ENCODE measurements at regions not wholly inside any gene's neighbourhood (a gene's known extent, or its start where the extent isn't known, plus 50 kb on each side); places are given as distances from the start of the nearest gene placed in this dataset.
"Not testable (repeated sequence)": the region's sequence is repeated elsewhere in the genome, so short reads cannot be mapped to it uniquely, and the experiment has no call there.

GRCh38 chr9:36501727-36502126 lies 71.0 kb upstream of the MELK start:
- H3K9me3 ChIP-seq: no peaks in the 10 kb centered on the region
- no peak overlapping the region for H3K27ac ChIP-seq
- no peak overlapping the region for H3K4me3 ChIP-seq
- ATAC-seq: no peak
- no peaks in the 10 kb centered on the region for H3K27me3 ChIP-seq
- DNase-seq: no peak
- TF ChIP-seq POLR2A (IDR thresholded peaks at IDR 0.05) (no peak), CTCF (IDR thresholded peaks at IDR 0.05 in 4 of 5, conservative IDR thresholded peaks at IDR 0.05 in 1 of 5) (no peak)
- in situ Hi-C loops (cut with MboI; ENCODE audit: low sequenced_read_pairs in 4 of 4): no loop called here
- intact Hi-C loops (cut with DNase I; ENCODE audit: low total_unique reads): loop anchor here (5.0 kb wide), 1 partner anchor 71 kb away; the partner anchor contains the start of gene MELK
- H3K36me3 ChIP-seq: no peaks in the 10 kb centered on the region
- H3K4me1 ChIP-seq: no peaks in the 10 kb centered on the region

- H3K4me1 ChIP-seq; H3K36me3 ChIP-seq; H3K27me3 ChIP-seq; H3K27ac ChIP-seq; H3K9me3 ChIP-seq; H3K4me3 ChIP-seq; DNase-seq; in situ Hi-C loops (cut with MboI; ENCODE audit: low sequenced_read_pairs in 4 of 4); ATAC-seq: not testable (repeated sequence)
- intact Hi-C loops (cut with DNase I; ENCODE audit: low total_unique reads): loop anchor here (5.0 kb wide), 1 partner anchor 71 kb away; the partner anchor contains the start of gene MELK
Measured at GRCh38 chr9:36500931-36501330, 71.8 kb upstream of the MELK start.

- H3K4me3 ChIP-seq: no peak overlapping the region
- DNase-seq: no peak
- no peak overlapping the region for H3K27ac ChIP-seq
- H3K4me1 ChIP-seq: no peaks in the 10 kb centered on the region
- no peaks in the 10 kb centered on the region for H3K9me3 ChIP-seq
- intact Hi-C loops (cut with DNase I; ENCODE audit: low total_unique reads) (no loop called here), in situ Hi-C loops (cut with MboI; ENCODE audit: low sequenced_read_pairs in 4 of 4) (no loop called here)
- ATAC-seq: no peak
- no peaks in the 10 kb centered on the region for H3K27me3 ChIP-seq
- no peak for TF ChIP-seq CTCF (IDR thresholded peaks at IDR 0.05 in 4 of 5, conservative IDR thresholded peaks at IDR 0.05 in 1 of 5)
- TF ChIP-seq POLR2A (IDR thresholded peaks at IDR 0.05): no peak
- no peaks in the 10 kb centered on the region for H3K36me3 ChIP-seq
Measured at GRCh38 chr9:36499174-36499890, 73.4 kb upstream of the MELK start.

- H3K27me3 ChIP-seq; H3K36me3 ChIP-seq; in situ Hi-C loops (cut with MboI; ENCODE audit: low sequenced_read_pairs in 4 of 4); H3K4me1 ChIP-seq; ATAC-seq; intact Hi-C loops (cut with DNase I; ENCODE audit: low total_unique reads); H3K4me3 ChIP-seq; H3K27ac ChIP-seq; H3K9me3 ChIP-seq; DNase-seq: not testable (repeated sequence)
Measured at GRCh38 chr9:36493564-36493963, 79.1 kb upstream of the MELK start.

GRCh38 chr9:36492865-36493264 lies 79.8 kb upstream of the MELK start:
- intact Hi-C loops (cut with DNase I; ENCODE audit: low total_unique reads): no loop called here
- Histone ChIP-seq H3K9me3 (no peaks in the 10 kb centered on the region), H3K4me1 (peaks cover 12% of the 10 kb centered on the region in 2 donors), H3K27me3 (no peaks in the 10 kb centered on the region), H3K27ac (no peak overlapping the region), H3K4me3 (no peak overlapping the region), H3K36me3 (no peaks in the 10 kb centered on the region)
- ATAC-seq (no peak), DNase-seq (no peak)
- in situ Hi-C loops (cut with MboI; ENCODE audit: low sequenced_read_pairs in 4 of 4): no loop called here
- TF ChIP-seq CTCF (IDR thresholded peaks at IDR 0.05 in 4 of 5, conservative IDR thresholded peaks at IDR 0.05 in 1 of 5) (no peak), POLR2A (IDR thresholded peaks at IDR 0.05) (no peak)
